Middle frontal gyrus (tissue), 1 donor: ENCODE measurements at regions not wholly inside any gene's neighbourhood (a gene's known extent, or its start where the extent isn't known, plus 50 kb on each side); places are given as distances from the start of the nearest gene placed in this dataset.

Experiments used
- DNase-seq: peaks from one replicate; pipeline ENCODE4 v3.0.0-alpha.2; 2015; ENCODE audit warnings: low spot score; ENCODE audit errors: extremely low spot score

- no peak for DNase-seq
Observed at GRCh38 chr6:9208966-9209365, 773.6 kb upstream of the SLC35B3 start.

DNA sequence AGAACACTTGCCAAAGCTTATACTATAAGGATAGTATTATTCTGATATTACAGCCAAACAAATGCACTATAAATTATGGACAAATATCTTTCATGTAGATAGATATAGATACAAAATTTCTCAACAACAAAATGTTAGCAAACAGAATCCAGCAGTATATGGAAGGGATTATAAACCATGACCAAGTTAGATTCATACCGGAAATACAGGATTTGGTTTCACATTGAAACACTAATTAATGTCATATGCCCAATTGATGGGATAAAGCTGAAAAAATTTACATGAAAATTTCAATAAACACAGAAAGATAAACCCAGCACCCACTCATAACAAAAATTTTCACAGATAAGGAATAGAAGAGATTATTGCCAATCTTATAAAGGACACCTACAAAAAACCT lies 770.3 kb upstream of the SLC35B3 start:
- DNase-seq = no peak

DNA sequence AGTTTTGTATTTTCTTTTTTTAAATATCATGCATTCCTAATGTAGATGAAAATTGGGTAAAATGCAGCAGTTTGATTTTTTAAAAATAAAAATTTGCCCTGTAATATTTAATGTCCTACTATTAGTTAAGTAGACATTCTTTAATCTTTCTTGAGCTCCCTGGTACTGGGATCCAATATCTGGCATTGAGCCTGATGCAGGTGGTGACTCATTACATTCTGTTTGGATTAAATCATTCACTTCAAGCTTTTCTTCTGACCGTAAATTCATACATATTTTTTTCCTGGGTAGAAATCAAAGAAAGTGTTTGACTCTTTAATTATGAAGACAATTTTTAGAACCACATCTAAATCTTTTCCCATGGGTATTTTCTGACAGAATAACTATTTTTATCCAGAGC lies 768.8 kb upstream of the SLC35B3 start:
- no peak for DNase-seq

DNA sequence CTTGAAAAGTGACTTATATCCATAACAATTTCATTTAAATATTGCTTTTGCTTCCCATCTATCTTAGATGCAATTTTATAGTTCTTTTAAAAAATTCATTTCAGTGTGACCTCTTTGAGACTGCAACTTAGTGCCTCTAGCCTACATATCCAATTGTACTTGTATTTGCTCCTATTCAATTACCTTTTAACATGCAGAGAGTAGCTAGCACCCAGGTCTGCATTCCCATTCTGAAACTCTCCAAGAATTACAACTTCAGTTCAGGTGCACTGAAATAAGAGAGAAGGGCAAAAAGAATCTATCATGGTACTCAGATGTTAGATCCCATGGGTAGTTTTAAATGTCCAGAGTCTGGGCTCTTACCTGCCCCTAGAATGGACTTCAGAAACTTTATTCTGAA lies 765.4 kb upstream of the SLC35B3 start:
- no peak for DNase-seq

GRCh38 chr6:9197726-9198125 lies 762.4 kb upstream of the SLC35B3 start:
- DNase-seq = no peak

DNA sequence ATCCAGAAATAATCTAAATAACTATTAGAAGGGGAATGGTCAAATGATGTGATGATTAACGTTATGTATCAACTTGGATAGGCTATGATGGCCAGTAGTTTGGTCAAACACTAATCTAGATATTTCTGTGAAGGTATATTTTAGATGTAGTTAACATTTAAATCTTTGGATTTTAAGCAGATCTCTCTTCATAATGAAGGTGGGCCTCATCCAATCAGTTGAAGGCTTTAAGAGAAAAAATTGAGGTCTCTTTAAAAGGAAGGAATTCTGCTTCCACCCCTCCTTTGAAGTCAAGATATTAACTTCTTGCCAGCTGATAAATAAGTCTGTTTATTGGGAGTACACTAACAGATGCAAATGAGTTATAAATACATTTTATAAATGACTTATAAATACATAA lies 760.0 kb upstream of the SLC35B3 start:
- DNase-seq = no peak

DNA sequence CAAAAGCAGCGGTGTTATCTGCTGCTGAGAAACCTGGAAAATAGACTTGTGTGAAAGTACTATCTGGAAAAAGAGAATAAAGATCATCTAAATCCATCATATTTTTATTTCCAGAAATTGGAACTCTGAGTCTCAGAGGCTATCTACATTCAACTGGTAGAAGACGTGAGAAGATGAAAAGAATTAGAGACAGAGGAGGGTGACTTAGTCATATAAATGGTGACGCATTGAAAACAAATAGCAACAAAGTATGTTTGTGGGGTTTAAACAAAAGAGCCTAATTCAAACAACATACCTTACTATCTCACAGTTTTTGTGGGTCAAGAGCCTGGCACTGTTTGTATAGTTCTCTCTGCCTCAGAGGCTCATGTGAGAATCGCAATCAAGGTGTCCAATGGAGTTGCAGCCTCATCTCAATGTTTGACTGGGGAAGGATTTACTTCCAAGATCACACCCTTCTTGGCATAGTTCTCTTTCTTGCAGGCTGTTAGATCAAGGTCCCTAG lies 757.1 kb upstream of the SLC35B3 start:
- DNase-seq = no peak

DNA sequence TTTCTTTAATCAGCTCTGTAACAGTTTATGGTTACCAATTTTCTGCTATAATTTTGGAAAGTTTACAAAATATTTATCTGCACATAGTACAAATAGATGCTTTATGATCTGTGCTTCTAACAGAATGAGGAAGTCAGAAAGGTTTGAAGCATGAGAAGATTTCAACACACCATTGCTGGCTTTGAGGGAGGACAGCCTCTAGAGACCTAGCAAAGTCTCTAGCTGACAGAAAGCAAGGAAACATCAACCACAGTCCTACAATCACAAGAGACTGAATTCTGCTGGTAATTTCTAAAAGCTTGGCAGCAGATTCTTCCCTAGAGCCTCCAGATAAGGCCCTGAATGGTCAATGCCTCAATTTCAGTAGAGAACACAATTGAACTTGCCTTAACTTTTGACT lies 750.8 kb upstream of the SLC35B3 start:
- DNase-seq = no peak

GRCh38 chr6:9178071-9178470 lies 742.7 kb upstream of the SLC35B3 start:
- no peak for DNase-seq

GRCh38 chr6:9173229-9173628 lies 737.9 kb upstream of the SLC35B3 start:
- no peak for DNase-seq

DNA sequence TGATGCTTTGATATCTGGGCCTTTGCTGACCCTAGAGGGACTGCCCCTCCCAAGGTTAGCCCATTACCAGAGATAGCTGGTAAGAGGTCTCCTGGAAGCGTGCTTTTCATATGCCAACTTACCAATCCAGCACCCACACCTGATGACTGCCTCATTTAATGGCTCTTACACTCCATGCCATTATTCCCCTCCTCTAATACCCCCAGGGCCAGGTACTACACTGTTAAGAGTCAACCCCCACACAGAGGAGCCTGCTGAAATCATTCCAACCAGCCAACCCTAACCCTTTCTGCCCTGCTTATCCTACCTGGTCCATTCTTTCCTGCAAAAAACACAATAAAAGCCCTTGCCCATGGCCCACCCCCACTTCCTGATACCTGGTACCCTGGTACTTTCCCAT lies 736.8 kb upstream of the SLC35B3 start:
- no peak for DNase-seq

DNA sequence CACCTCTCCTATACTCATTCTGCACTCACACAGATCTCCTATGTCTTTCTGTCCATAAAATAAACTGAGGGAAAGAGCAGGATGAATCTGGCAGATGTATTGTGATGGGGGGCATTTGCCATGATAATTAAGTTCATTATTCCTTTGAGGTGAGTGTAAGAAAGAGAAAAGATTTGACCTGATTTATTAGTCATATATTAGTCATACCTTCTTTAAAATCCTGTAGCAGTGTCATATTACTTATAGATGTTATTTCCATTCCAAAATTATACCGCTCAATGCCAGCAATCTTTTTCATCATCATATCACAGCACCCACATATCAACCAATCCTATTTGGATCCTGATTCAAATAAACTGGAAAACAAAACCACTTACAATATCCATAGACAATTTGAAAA lies 733.3 kb upstream of the SLC35B3 start:
- no peak for DNase-seq

GRCh38 chr6:9161731-9162130 lies 726.4 kb upstream of the SLC35B3 start:
- DNase-seq = no peak

DNA sequence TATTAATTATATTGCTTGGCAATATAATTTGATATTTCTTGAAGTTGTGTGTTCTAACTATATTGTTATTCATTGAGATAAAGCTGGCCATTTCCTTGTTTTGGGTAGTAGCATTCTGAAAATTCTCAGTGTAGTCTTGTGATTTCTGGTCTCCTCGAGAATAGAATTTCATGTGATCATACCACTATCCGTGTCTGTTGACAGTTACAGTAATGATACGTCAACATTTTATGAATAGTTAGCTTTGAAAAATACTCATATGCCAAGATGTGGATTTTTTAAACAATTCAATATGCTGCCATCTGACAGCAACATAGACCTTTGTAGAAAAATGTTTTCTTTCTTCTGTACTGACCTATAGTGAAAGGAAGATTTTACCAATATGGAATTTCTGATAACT lies 723.7 kb upstream of the SLC35B3 start:
- DNase-seq = no peak

DNA sequence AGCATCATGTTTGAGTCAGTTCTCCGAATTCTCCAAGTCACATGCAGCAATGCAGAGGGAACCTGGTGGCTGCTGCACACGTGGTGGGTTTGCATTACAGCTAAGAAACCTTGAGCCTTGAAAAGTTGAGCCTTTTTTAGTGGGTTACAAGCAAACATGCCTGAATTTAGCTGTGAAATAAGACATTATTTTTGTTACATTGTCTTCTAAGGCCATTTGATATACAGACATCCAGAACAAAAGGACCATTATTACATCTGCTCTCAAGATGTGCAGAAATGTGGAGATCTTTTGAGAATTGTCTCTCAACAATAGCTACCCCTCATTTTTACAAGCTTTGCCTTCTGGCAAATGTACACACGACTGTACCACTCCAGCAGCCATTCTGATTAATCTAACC lies 720.5 kb upstream of the SLC35B3 start:
- DNase-seq = no peak

DNA sequence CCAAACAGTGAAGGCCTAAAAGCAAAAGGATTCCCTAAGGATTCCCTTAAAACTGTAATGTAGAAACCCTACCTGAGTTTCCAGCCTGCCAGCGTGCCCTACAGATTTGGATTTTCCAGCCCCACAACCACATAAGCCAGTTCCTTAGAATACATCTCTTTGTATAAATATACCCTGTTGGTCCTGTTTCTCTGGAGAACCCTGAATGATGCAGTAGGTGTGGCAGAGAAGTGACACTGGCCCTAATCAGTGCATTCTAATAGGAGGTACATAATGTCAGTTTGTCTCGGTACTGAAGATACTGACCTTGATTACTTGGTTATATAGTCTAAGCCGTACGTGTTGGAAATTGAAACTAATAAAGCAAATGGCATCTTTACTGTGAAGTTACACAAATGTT lies 707.8 kb upstream of the SLC35B3 start:
- no peak for DNase-seq

- no peak for DNase-seq
Observed at GRCh38 chr6:9140951-9141460, 705.7 kb upstream of the SLC35B3 start.

DNA sequence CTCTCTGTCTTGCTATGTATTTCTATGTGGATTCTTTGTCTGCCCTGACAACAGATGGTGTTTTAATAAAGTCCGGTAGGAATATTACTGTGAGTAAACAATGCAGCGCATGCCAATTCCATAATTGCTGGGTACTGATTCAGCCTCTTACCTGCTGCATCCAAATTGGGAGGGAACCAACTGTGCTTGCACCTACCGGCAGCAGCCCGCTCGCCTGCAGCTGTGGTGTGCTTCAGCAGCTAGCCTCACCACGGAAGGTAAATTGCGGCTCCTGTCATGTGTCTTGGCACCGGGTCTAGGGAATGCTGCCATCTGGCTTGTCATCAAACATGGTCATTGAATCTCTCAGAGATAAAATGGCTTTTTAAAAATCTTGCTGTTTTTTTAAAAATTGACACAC lies 704.8 kb upstream of the SLC35B3 start:
- DNase-seq = no peak

DNA sequence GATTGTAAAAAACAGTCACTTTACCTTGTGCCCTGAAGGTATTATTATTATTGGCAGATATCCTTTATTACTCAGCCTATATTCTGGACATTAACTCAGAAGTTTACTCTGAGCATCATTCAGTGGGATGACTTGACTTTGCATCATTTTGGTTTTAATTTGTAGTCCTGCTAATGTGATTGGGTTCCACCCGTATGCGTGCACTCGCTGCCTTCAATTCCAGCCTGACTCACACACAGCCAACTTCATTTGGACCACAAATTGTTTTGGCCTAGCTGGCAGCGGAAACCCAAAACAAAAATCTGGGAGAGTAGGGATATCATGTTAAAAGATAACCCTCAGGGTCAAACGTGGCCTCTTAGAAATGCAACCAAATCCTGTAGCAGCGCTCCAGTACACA lies 704.4 kb upstream of the SLC35B3 start:
- no peak for DNase-seq

DNA sequence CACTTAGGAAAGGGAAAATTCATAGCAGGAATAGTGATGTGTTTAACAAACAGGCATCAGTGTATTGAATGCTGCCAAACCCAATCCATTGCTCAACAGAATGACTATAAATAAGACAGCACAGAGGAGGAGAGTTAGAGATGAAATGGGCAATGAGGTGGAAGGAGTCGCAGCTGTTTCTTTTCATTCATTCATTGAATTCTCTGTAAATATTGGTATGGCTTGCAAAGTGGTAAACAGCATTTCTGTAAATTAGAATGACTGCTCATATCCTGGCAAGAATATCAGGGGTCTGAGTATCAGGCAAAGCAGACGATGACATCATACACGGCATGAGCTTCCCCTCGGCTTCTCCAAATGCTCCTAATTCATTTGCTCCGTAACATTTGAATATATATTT lies 703.6 kb upstream of the SLC35B3 start:
- DNase-seq = no peak

DNA sequence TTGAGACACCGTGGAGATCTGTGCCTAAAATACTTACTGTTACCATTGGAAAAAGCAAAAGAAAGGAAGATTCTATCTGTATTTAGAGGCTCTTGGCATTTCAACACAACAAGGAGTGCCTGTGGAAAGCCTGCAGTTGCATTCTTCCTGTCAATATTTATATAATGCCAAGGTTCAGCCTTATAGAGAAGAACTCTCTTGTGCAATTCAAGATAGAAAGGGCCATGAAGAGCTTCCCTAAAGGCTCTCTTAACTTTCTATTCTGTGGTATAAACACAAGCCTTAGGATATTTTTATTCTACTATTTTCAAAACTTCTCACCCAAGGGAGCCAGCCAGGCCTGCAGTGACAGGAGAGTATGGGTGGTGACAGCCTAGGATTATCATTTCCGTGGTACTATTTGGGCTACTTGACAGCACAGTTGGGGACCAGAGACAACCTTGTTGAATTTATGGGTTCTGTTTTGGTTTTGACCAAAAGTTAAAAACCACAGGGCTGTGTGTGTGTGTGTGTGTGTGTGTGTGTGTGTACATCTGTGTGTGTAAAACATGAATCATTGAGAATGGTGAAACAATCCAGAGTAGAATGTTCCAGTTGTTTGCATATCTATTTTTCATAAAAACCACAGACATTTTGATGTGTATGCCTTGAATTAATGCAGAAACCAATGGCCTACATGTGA lies 700.9 kb upstream of the SLC35B3 start:
- no peak for DNase-seq

GRCh38 chr6:9131616-9132015 lies 696.3 kb upstream of the SLC35B3 start:
- DNase-seq = no peak

- no peak for DNase-seq
Observed at GRCh38 chr6:9131201-9131600, 695.9 kb upstream of the SLC35B3 start.

- DNase-seq = no peak
Observed at GRCh38 chr6:9128970-9129369, 693.6 kb upstream of the SLC35B3 start.
